Ureter (tissue), 1 donor: ENCODE measurements at regions not wholly inside any gene's neighbourhood (a gene's known extent, or its start where the extent isn't known, plus 50 kb on each side); places are given as distances from the start of the nearest gene placed in this dataset.

Experiments used
- DNase-seq: peaks from one replicate; pipeline ENCODE4 v3.0.0-alpha.2; 2020; ENCODE audit warnings: low spot score
- donor health status: DM: yes; HTN: yes; CAD: no.

DNA sequence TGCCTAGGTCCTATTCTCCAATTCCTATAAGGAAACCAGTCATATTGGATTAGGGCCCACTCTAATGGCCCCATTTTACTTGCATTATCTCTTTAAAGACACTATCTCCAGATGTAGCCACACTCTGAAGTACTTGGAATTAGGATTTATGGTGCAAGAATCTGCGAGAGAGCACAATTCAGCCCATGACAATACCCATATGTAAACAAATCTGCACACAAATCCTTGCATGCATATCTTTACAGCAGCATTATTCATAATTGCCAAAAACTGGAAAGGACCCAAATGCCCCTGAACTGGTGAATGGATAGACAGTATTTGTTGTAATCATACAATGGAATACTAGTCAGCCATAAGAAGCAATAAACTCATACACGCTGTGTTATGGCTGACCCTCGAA is 229.8 kb upstream of the ADAMTS5 start:
- DNase-seq = no peak

DNA sequence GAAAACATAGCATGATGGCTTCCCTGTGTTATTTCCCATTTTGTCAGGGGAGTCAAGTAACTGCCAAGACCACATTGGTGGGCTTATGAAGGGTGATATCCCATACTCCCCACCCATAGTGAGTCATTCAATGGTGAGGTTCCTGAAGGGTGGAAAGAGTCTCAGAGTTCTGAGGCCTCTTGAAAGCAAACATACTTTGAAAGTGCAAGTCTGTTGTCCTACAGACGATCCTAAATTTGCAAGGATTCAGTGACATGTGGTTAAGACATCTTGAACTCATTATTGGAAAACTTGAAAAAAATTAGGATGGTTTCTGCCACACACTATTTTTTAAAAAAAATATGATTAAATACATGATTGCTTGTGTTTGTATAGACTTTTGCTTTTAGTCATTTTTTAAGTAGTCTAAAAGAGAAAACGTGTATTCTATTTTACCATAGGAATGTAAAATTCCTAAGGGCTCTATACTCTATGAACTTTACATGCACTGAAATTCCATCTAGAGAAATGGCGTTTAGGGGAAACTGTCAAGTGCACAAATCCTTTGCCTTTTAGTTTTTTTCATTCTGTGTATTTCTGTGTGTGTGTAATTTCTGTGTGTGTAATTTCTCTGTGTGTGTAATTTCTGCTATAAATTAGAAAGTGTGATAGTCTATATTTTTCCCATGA is 225.5 kb upstream of the ADAMTS5 start:
- no peak for DNase-seq

DNA sequence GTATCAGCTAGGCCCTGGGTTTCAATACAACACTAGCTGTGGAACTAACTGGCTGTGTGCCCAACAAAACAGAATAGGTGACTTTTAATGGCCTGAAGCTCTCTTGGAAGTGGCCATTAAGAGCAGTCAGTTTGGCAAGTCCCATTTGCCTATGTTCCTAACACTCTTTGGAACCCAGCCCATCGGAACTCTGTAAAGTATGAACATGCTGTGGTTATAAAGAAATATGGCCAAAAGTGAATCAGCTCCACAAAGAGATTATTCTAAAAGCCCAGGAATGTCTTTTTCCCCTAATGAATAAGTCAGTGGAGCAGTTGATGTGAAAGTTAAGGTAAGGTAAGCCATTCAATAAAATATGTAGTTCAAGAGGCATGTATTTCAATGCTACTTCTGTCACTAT is 223.7 kb upstream of the ADAMTS5 start:
- DNase-seq = no peak

DNA sequence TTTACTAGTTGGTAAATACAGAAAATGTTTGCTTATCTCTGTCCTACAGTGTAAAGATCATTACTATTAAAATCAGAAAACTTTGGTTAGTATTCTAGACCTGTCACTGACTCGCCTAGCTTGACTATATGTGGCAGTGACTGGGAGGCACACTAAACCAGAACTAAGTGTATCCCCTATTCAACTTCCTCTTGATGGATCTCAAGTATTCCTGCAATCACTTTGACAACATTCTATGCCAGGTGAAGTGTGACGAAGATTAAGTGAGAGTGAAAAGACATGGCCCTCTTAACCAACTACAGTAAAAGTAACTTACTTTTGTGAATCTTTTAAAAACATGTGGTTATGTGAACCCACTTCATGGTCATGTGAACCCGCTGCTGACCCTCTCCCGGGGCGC is 223.0 kb upstream of the ADAMTS5 start:
- DNase-seq = no peak

DNA sequence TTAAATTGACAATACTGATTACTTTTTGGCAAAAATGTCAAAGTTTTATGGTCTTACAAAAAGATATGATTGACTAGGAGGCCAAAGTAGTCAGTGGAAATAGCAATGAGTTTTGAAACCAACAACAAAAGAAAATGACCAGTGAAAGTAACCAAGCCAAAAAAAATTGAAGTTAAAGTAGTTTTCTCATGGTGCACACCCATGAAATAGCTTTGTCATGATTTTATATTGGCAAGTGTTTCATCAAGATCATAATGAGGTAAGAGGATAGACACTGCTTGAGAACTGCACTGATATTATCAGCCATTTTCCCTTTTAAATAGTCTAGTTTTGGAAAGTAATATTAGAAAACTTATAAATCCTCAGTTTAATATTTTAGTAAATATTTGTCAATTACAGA is 206.2 kb upstream of the ADAMTS5 start:
- no peak for DNase-seq

DNA sequence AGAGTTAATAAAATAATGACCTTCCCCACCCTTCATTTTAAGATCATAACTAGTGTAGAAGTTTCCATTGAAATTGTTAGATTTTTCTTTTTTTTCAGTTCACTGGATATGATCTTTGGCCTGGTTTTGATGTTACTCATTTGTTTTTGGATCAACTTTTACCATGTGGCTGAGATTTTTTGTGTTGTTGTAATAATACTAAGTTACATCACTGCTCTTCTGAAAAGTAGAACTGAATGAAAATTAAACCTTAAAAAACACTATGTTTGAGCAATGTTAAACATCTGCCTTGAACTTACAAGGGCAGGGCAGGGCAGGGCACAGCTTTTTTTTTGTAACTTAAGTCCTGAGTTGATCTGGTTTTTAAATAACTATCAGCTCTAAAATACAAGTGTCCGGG is 204.8 kb upstream of the ADAMTS5 start:
- DNase-seq = no peak

DNA sequence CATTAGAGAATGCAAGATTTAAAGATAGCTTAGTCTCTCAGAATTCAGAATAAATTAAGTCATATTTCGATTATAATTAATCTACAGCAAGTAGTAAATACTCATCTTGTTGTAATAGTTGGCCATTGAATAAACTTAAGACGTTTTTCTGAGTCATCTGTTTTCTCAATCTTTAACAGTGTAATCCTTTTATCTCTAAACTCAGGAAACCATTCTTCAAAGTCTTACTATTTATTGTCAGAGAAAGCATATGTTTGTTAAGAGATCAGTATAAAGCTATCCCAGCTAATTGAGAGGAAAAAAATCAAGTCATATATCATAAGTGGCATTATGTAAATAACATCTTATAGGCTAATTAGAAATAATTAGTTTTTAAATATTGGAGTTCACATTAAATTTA is 201.2 kb upstream of the ADAMTS5 start:
- DNase-seq = no peak

DNA sequence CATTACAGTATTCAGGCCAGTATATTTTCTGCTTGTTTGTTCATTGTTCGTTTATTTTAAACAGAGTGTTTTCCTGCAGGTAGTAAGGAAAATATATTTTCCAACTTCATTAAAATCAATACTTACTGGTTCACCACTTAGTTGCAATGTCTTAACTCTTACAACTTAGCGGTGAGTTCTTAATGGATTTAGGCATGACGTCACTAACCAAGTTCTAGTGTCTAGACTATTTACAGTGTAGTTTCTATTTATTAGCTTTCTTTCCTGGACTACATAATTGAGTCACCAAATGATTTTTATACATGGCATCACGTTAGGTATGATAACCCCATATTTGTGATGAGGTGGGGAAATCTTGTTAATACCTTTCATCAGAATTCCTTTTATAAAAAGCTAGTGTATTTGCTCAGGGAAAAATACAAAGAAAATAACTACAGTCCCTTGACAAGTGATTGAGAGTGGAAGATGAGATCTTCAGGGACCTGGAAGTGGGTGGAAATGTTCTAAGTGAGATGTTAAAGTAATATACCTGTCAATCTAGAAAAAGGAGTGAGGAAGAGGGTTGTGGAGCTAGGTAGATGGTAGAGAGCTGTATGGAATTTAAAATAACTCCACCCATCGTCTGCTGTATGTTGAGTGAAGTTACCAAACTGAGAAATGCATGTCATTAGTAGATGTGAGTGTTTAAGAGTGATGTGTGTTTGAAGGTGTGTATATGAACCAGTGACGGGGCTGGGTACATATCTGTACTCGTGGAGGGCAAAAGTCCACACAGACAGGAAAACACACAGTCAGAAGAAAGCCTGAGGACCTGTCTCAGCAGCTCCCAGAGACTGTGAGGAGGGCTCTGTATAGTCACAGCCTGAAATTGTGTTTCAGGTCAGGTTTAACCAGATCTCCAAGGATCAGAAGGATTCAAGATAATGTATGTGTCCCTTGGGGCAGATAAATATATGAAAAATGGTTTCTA is 197.6 kb upstream of the ADAMTS5 start:
- DNase-seq = no peak

DNA sequence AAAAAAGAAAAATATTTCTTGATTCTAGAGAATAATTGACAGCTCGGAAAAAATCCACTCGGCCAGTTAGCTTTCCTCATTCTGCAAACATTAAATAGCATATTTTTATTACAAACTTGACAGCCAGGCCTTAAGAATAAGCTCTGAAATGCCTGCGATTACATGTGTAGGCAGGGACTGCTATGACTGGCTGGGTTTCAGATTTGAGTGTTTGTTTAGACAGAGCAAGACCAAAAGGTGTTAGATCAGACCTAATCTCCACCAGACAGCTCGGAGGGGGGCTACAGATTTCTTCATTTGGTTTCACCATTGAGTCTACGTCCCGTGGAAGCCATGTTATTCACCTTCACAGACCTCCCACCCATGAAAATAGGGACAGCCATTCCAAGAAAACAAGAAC is 192.1 kb upstream of the ADAMTS5 start:
- no peak for DNase-seq

DNA sequence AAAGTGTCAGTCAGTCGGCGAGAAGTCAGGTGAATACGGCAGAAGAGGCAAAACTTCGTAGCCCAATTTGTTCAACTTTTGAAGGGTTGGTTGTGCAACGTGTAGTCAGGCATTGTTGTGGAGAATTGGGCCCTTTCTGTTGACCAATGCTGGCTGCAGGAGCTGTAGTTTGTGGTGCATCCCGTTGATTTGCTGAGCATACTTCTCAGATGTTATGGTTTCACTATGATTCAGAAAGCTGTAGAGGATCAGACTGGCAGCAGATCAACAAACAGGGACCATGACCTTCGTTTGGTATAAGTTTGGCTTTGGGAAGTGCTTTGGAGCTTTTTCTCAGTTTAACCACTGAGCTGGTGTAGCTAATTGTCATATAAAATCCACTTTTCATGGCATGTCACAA is 190.2 kb upstream of the ADAMTS5 start:
- DNase-seq = no peak

DNA sequence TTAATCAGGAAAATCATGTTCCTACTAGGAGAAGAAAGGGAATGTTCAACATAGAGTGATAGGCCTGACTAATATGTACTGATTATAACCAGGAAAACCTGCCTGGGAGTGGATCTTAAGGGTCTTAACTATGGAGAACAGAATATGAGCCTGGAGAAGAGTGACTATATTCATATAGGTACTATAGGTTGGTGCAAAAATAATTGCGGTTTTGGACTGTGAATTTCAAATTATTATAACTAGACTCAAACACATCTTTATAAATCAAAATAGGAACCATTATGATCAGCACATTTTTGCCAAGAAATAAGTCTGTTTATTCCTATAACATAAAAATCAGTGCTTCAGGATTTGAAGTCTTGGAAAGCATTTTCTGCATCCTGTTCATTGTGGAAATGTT is 189.8 kb upstream of the ADAMTS5 start:
- no peak for DNase-seq

DNA sequence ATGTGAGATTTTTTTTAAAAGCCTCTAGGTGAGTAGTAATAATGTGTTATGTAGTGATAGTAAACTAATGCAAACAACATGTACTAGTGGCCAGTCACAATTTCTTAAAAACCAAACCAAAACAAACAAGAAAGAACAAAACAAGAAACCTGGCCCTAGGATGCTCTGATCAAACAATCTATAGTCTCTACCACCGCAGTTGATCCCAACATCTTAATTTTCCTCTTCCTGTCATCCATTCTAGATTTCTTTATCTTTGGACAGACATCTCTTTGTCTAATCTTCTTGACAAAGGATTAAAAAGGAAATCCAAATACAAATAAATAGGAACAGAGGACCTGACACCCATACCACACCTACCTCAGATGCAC is 188.2 kb upstream of the ADAMTS5 start:
- no peak for DNase-seq

DNA sequence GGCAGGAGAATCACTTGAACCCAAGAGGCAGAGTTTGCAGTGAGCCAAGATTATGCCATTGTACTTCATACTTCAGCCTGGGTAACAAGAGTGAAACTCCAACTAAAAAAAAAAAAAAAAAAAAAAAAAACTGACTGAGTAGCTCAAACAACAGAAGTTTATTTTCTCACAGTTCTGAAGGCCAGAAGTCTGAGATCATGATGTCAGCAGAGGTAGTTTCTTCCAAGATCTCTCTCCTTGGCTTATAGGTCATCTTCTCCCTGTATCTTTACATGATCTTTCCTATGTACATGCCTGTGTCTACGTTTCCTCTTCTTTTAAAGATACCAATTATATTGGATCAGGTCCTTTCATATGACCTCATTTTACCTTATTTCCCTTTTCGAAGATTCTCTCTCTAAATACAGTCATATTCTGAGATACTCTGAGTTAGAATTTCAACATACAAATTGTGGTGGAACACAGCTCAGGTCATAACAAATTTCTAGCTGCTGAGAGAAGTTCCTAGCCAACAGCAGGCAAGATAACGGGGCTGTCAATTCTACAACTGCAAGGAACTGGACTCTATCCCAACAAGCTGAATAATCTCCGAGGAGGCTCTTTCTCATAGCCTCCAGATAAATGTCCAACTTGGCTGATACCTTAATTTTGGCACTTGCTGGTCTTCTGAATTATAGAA is 187.7 kb upstream of the ADAMTS5 start:
- DNase-seq = no peak

DNA sequence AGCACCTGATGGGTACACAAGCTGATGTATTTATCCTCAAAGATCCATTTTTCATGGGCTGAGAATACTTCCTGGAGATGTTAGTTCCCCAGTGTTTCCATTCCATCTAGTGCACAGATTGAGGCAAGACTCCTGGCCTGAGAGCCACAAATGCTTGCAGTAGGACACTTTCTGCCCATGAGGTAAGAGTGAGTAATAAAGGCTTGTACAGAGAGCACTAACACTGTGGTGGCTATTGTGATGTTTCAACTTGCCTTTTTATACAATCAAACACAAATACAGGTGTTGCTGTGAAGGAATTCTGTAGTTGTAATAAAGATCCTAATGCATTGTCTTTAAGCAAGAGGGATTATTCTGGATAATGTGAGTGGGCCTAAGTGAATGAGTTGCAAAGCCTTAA is 186.1 kb upstream of the ADAMTS5 start:
- no peak for DNase-seq

DNA sequence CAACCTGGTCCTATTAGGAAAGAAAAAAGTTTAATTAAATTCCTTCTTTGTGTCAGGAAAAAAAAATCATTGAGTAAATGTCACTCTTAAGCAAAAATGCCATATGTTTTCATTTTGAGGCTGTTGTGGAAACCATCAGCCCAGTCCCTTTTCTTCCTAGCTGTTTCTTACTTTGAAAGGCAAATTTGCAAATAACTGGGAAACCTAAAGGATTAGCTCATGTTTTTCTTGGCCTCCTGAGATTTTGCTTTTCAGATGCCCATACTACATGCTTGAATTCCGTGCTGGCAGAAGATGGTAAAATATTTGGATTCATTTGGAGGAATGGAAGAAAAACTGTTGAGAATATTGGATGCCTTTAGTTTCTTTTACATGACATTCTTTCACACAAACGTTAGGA is 182.1 kb upstream of the ADAMTS5 start:
- DNase-seq = no peak

DNA sequence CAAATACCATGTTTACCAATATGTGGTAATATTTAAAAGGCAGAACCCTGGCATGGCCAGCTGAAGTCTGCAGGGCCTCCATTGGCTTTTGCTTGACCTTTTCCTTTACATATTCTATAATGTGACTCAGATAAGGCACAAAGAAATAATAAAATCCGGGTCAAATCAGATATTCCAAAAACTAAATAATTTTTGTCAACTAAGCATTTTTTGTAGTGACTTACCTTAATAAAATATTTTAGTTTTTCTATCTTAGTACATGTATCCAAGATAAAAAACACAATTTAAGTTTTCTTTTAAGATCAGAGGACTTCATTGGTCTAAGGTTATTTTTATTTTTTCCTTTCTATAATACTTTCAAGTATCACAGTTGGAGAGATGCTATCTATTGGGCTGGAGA is 179.4 kb upstream of the ADAMTS5 start:
- no peak for DNase-seq

DNA sequence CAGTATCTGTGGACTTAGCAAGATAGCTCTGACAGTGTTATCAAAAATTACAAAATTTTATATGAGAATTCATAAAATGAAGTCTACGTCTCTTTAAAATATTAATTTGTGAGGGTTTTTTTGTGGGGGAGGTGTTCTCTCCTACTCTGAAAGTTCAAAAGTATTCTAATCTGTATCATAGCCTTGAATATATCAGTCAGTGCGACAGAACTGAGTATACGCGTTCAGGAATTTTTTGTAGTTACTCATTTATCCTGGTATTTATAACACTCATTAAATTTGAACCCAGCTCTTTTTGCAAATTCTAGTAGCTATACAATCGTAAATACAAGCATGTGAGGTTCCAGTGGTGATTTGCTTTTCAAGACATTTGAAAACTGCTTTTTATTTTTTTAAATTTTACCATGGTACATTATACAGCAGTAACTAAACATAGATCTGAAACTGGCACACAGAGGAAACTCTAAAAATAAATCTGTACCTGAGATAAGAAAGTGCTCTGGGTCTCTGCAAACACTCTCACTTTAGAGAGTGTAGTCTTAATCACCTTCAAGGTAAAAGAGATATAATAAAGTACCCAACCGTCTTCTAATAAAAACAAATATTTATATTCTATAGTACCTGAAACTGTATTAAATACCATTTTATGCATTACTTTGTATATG is 178.4 kb upstream of the ADAMTS5 start:
- no peak for DNase-seq

DNA sequence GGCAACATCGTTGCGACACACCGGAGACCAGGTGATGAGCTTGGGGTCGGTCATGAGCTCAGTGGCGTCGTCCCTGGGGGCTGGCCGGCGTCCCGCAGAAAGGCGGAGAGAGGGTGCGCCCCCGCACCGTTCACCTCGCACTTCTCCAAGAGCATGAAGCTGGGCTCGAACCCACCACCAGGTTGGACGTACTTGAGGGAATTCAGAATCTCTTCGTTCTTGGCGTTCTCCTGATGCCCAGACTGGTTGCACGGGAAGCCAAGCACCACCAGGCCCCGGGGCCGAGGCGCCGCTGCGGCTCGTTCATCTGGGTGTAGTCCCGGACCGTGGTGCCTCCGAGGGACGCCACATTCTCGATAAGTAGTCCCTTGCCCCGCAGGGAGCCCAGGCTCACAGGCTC is 176.6 kb upstream of the ADAMTS5 start:
- DNase-seq = no peak

DNA sequence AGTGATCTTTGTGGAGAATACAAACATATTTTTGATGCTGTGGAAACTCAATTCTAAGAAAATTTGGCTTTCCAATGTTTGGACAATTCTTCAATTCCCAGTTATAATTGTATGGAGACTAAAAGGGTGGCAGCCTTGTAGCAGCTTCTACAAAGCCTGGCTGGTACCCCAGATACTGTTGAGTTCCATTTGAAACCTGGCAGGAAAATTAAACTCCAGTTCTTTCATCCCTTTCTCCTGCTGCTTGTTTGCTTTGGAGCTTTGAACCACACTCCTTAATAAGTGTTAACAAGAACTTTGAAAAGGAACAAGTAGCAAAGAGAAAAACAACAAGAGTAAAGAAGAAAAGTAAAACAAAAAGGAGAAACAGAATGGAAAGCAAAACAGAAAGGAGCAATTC is 172.6 kb upstream of the ADAMTS5 start:
- no peak for DNase-seq

DNA sequence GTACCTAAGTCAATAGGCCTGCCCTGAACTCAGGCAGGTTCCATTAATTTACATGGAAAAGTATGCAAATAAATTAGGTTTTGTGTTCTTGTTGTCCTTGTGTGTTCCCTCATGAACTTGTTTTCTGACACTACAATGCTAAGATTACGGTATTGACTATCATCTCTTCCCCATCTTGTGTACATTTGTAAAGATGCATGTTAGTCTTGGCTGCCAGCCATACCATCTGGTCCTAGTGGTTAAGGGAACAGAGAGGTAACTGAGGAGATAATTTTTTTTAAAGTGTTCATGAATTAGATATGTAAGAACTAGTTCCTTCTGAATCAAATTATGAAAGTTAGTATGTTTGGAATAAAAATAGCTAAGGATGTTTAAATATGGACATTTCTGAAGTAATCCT is 167.6 kb upstream of the ADAMTS5 start:
- no peak for DNase-seq

DNA sequence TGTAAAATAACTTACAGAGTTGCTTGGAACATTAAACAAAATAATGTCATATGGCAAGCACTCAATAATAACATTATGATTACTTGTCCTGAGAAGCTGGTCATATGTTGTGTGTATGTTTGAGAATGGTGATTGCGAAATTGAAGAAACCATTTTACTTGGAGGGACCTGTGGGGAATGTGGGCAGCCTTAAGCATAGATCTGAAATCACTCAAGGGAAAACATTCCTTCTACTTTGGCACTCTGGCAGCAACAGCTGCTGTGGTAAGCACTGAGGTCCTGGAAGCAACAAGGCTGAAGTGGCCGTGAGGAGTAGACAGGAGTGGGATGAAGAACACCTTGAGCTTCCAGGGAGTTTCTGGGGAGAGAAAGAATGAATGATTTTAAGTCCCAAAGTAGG is 165.4 kb upstream of the ADAMTS5 start:
- DNase-seq = no peak

DNA sequence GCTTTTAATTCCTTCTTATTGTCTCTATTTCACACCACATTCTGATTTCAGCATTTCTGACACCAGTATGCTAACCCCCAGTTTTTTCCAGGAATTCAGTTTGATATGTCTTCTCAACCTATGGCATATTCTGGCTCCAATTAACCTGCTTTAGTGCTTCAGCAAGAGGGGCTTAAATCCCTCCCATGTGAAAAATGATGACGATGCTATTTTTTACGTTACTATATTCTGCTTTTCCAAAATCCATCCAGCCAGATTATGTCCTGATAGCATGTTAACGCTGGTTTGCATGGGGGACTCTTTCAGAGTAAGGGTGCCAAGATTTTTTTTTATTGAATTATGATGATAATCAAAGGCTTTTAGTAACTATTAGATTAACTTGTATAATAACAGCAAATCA is 163.3 kb upstream of the ADAMTS5 start:
- no peak for DNase-seq
